HepG2 (cell line): ENCODE measurements at regions not wholly inside any gene's neighbourhood (a gene's known extent, or its start where the extent isn't known, plus 50 kb on each side); places are given as distances from the start of the nearest gene placed in this dataset.

Experiments
- CREB1 ChIP-seq, 2 experiments: fragments of 450-650 bp in 1 of 2; IDR thresholded peaks; 2 replicates each; pipeline ENCODE4 v1.6.1; 2016 to 2017; ENCODE audit warnings: control low read depth in 1 of 2, mild to moderate bottlenecking in 1 of 2, missing compliant biosample characterization in 1 of 2, missing genetic modification characterization in 1 of 2
- FOXJ3 ChIP-seq: sonication (generic); formaldehyde crosslinking; IDR thresholded peaks from 2 replicates; pipeline ENCODE4 v1.4.0; 2020; ENCODE audit warnings: missing genetic modification reagents, mild to moderate bottlenecking, borderline replicate concordance
- HNF4A ChIP-seq: sonication (generic); formaldehyde crosslinking; IDR thresholded peaks from 2 replicates; pipeline ENCODE4 v1.4.0; 2020; ENCODE audit warnings: missing genetic modification reagents
- NR2F2 ChIP-seq: IDR thresholded peaks from 2 replicates; pipeline ENCODE4 v1.6.1; 2012; ENCODE audit warnings: low read depth, inconsistent platforms, borderline replicate concordance
- POGZ ChIP-seq: sonication (generic); formaldehyde crosslinking; IDR thresholded peaks from 2 replicates; pipeline ENCODE4 v1.4.0; 2020; ENCODE audit warnings: mild to moderate bottlenecking, missing genetic modification reagents
- SATB2 ChIP-seq: sonication (generic); formaldehyde crosslinking; IDR thresholded peaks from 2 replicates; pipeline ENCODE4 v1.5.0; 2020; ENCODE audit warnings: missing genetic modification reagents
- TARDBP ChIP-seq: sonication (generic); formaldehyde crosslinking; IDR thresholded peaks from 2 replicates; pipeline ENCODE4 v1.8.0; 2022; ENCODE audit warnings: mild to moderate bottlenecking, missing genetic modification reagents
- ZFY ChIP-seq: sonication (generic); formaldehyde crosslinking; IDR thresholded peaks from 2 replicates; pipeline ENCODE4 v1.4.0; 2020; ENCODE audit warnings: missing genetic modification reagents
- ZNF136 ChIP-seq: sonication (generic); formaldehyde crosslinking; IDR thresholded peaks from 2 replicates; pipeline ENCODE4 v1.8.1; 2022; ENCODE audit warnings: low read depth, mild to moderate bottlenecking, moderate library complexity, missing genetic modification reagents
- ZNF138 ChIP-seq: sonication (generic); formaldehyde crosslinking; IDR thresholded peaks from 2 replicates; pipeline ENCODE4 v1.5.0; 2020; ENCODE audit warnings: mild to moderate bottlenecking, low read depth, missing genetic modification reagents
- ZNF143 ChIP-seq: sonication (generic); formaldehyde crosslinking; IDR thresholded peaks from 2 replicates; pipeline ENCODE4 v1.4.0; 2020; ENCODE audit warnings: missing genetic modification reagents
- ZNF230 ChIP-seq: sonication (generic); formaldehyde crosslinking; IDR thresholded peaks from 2 replicates; pipeline ENCODE4 v1.4.0; 2020; ENCODE audit warnings: mild to moderate bottlenecking, missing genetic modification reagents
- ZNF343 ChIP-seq: sonication (generic); formaldehyde crosslinking; IDR thresholded peaks from 2 replicates; pipeline ENCODE4 v1.4.0; 2020; ENCODE audit warnings: mild to moderate bottlenecking, missing genetic modification reagents
- ZNF746 ChIP-seq: sonication (generic); formaldehyde crosslinking; IDR thresholded peaks from 2 replicates; pipeline ENCODE4 v1.8.0; 2022; ENCODE audit warnings: mild to moderate bottlenecking, missing genetic modification reagents
- ZNF781 ChIP-seq: sonication (generic); formaldehyde crosslinking; IDR thresholded peaks from 2 replicates; pipeline ENCODE4 v1.5.1; 2020; ENCODE audit warnings: borderline replicate concordance, mild to moderate bottlenecking, missing genetic modification reagents; ENCODE audit errors: not compliant biosample characterization
- TF ChIP-seq, protein P1 (sequence below): sonication (generic); formaldehyde crosslinking; IDR thresholded peaks from 2 replicates; pipeline ENCODE4 v1.8.1; 2023; ENCODE audit warnings: missing genetic modification reagents, inconsistent platforms, borderline replicate concordance
- TF ChIP-seq, protein P2 (sequence below): sonication (generic); formaldehyde crosslinking; IDR thresholded peaks from 2 replicates; pipeline ENCODE4 v1.5.1; 2020; ENCODE audit warnings: mild to moderate bottlenecking, moderate library complexity, missing genetic modification reagents
- TF ChIP-seq, protein P3 (sequence below): sonication (generic); formaldehyde crosslinking; IDR thresholded peaks from 2 replicates; pipeline ENCODE4 v1.4.0; 2020; ENCODE audit warnings: missing genetic modification reagents
- TF ChIP-seq, protein P4 (sequence below): sonication (generic); IDR thresholded peaks from 2 replicates; pipeline ENCODE4 v1.6.1; 2016; ENCODE audit warnings: low read depth, borderline replicate concordance
- TF ChIP-seq, protein P5 (sequence below): sonication (generic); formaldehyde crosslinking; IDR thresholded peaks from 2 replicates; pipeline ENCODE4 v1.4.0; 2020; ENCODE audit warnings: missing genetic modification reagents, mild to moderate bottlenecking, borderline replicate concordance
- TF ChIP-seq, protein P6 (sequence below): sonication (generic); formaldehyde crosslinking; IDR thresholded peaks from 2 replicates; pipeline ENCODE4 v1.5.0; 2020; ENCODE audit warnings: missing genetic modification reagents

DNA sequence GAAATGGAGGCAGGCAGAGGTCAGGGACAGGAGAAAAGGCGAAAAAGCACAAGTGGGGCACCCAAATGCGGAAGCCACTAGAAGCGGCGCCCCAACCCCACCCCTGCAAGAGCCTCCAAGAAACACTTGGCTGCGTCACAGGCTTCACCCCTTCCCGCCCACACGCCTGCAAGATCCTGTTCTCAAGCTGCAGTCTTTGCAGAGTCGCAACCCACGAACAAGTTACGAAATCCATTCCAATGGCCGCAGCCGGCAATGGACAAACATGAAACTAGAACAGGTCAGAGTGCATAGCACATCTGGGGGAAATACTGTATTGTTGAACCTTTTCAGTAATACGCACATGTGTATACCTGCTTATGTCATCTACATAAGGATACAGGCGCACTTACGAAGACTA, 103.6 kb downstream of the PSMG1 start (continued):
- TF ChIP-seq ZNF138 (CRISPR knock-in tag): no peak
- TF ChIP-seq ZNF143 (CRISPR knock-in tag): no peak
- no peak for TF ChIP-seq FOXJ3 (CRISPR knock-in tag)
- TF ChIP-seq TARDBP (CRISPR knock-in tag): peak; percentile 56; the same call in 1 of the 2 replicates
- TF ChIP-seq POGZ: peak; percentile 89
- TF ChIP-seq, protein P1, sequence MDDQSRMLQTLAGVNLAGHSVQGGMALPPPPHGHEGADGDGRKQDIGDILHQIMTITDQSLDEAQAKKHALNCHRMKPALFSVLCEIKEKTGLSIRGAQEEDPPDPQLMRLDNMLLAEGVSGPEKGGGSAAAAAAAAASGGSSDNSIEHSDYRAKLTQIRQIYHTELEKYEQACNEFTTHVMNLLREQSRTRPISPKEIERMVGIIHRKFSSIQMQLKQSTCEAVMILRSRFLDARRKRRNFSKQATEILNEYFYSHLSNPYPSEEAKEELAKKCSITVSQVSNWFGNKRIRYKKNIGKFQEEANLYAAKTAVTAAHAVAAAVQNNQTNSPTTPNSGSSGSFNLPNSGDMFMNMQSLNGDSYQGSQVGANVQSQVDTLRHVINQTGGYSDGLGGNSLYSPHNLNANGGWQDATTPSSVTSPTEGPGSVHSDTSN (CRISPR knock-in tag): no peak
- no peak for TF ChIP-seq ZNF343 (CRISPR knock-in tag)
- TF ChIP-seq NR2F2: peak; percentile 43; the same call in 1 of the 2 replicates
- TF ChIP-seq ZNF230: no peak
- TF ChIP-seq ZNF136: no peak
- no peak for TF ChIP-seq ZNF781
- TF ChIP-seq ZNF746 (CRISPR knock-in tag): no peak
- TF ChIP-seq, protein P2, sequence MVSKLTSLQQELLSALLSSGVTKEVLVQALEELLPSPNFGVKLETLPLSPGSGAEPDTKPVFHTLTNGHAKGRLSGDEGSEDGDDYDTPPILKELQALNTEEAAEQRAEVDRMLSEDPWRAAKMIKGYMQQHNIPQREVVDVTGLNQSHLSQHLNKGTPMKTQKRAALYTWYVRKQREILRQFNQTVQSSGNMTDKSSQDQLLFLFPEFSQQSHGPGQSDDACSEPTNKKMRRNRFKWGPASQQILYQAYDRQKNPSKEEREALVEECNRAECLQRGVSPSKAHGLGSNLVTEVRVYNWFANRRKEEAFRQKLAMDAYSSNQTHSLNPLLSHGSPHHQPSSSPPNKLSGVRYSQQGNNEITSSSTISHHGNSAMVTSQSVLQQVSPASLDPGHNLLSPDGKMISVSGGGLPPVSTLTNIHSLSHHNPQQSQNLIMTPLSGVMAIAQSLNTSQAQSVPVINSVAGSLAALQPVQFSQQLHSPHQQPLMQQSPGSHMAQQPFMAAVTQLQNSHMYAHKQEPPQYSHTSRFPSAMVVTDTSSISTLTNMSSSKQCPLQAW: peak; percentile 49; the same call in 1 of the 2 replicates
- TF ChIP-seq, protein P3, sequence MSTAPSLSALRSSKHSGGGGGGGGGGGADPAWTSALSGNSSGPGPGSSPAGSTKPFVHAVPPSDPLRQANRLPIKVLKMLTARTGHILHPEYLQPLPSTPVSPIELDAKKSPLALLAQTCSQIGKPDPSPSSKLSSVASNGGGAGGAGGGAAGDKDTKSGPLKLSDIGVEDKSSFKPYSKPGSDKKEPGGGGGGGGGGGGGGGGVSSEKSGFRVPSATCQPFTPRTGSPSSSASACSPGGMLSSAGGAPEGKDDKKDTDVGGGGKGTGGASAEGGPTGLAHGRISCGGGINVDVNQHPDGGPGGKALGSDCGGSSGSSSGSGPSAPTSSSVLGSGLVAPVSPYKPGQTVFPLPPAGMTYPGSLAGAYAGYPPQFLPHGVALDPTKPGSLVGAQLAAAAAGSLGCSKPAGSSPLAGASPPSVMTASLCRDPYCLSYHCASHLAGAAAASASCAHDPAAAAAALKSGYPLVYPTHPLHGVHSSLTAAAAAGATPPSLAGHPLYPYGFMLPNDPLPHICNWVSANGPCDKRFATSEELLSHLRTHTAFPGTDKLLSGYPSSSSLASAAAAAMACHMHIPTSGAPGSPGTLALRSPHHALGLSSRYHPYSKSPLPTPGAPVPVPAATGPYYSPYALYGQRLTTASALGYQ: no peak
- TF ChIP-seq, protein P4, sequence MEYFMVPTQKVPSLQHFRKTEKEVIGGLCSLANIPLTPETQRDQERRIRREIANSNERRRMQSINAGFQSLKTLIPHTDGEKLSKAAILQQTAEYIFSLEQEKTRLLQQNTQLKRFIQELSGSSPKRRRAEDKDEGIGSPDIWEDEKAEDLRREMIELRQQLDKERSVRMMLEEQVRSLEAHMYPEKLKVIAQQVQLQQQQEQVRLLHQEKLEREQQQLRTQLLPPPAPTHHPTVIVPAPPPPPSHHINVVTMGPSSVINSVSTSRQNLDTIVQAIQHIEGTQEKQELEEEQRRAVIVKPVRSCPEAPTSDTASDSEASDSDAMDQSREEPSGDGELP: 0 out of 2 replicates have a peak, but pooled peaks have one; percentile 16
- no peak for TF ChIP-seq SATB2
- no peak for TF ChIP-seq CREB1 (IDR thresholded peaks at IDR 0.05)
- TF ChIP-seq CREB1 (CRISPR knock-in tag; IDR thresholded peaks at IDR 0.05): no peak
- TF ChIP-seq, protein P5, sequence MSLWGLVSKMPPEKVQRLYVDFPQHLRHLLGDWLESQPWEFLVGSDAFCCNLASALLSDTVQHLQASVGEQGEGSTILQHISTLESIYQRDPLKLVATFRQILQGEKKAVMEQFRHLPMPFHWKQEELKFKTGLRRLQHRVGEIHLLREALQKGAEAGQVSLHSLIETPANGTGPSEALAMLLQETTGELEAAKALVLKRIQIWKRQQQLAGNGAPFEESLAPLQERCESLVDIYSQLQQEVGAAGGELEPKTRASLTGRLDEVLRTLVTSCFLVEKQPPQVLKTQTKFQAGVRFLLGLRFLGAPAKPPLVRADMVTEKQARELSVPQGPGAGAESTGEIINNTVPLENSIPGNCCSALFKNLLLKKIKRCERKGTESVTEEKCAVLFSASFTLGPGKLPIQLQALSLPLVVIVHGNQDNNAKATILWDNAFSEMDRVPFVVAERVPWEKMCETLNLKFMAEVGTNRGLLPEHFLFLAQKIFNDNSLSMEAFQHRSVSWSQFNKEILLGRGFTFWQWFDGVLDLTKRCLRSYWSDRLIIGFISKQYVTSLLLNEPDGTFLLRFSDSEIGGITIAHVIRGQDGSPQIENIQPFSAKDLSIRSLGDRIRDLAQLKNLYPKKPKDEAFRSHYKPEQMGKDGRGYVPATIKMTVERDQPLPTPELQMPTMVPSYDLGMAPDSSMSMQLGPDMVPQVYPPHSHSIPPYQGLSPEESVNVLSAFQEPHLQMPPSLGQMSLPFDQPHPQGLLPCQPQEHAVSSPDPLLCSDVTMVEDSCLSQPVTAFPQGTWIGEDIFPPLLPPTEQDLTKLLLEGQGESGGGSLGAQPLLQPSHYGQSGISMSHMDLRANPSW: no peak
- TF ChIP-seq, protein P6, sequence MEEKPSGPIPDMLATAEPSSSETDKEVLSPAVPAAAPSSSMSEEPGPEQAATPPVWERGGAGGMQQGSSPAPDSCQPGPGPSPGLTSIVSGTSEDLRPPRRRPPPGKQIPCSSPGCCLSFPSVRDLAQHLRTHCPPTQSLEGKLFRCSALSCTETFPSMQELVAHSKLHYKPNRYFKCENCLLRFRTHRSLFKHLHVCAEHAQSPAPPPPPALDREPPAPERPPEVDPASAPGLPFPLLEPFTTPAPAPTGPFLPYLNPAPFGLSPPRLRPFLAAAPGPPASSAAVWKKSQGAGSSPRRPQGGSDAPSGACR (CRISPR knock-in tag): no peak
- TF ChIP-seq HNF4A (CRISPR knock-in tag): peak; percentile 84
- no peak for TF ChIP-seq ZFY (CRISPR knock-in tag)
